Tibial nerve (tissue), 3 donors: ENCODE measurements at regions not wholly inside any gene's neighbourhood (a gene's known extent, or its start where the extent isn't known, plus 50 kb on each side); places are given as distances from the start of the nearest gene placed in this dataset.

ENCODE experiments used
- CTCF ChIP-seq, 5 experiments: fragments of 200-600 bp in 3 of 5; fragments of 450-650 bp in 2 of 5; sonication (generic) in 3 of 5; IDR thresholded peaks; one replicate each; pipeline ENCODE4 v1.5.1; 2016 to 2019; ENCODE audit warnings: antibody characterized with exemption in 5 of 5, mild to moderate bottlenecking in 3 of 5, moderate library complexity in 2 of 5
- POLR2A ChIP-seq, 2 donors: fragments of 450-650 bp; IDR thresholded peaks; one replicate each; pipeline ENCODE4 v1.6.1; 2017; ENCODE audit warnings: antibody characterized with exemption in 2 of 2, mild to moderate bottlenecking in 2 of 2, moderate library complexity in 2 of 2

DNA sequence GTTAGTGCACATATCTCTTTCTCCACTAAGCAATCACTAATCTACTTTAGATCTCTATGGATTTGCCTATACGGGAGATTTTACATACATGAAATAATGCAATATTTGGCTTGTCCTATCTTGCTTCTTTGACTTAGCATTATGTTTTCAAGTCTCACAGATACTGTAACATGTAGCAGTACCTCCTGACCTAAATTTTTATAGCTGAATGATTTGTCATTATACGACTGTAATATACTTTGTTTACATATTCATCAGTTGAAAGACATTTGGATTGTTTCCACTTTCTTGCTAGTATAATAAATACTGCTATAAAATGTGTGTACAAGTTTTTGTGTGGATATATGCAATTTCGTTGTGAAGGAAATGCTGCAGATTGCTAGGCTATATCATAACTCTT, 1520.8 kb upstream of the CDH6 start:
- TF ChIP-seq CTCF (IDR thresholded peaks at IDR 0.05) (no peak), POLR2A (IDR thresholded peaks at IDR 0.05) (no peak)
